ENCODE measurements at regions not wholly inside any gene's neighbourhood (a gene's known extent, or its start where the extent isn't known, plus 50 kb on each side); places are given as distances from the start of the nearest gene placed in this dataset.

DNA sequence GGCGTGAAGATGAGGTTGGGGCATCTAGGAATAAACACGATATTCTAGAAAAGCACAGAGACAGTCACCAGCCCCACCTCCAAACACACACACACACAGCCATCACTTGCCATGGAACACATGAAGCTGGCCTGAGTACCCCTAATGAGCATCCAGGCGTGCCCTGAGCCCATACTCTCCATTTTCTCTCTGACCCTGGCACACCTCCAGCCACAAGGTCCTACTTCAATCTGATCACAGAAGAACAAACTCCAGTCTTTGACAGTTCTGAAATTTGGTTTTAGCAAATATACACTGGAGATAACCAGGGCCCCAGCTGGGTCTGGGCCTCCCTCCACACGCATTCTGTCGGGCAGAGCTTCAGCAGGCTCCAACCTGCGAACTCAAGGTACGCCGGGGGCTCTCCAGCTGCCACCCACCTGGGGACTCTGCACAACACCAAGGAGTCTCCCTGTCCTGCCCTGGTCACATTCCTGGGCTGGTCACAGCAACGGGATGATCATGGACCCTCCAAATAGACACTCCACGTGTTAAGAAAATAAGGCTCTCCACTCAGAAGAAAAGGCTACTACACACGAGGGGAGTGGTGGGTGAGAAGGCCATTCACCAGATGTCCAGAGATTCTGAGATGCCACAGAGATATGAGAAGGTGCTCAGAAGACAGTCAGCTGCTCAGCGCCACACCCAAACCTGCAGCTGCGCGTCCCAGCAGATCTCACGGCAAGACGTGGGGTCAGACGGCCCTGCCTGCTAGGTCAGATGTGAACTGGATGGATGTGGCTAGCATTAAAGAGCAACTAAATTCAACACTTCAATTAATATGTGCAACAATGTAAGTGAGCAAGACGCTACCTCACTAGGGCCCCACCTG is 57.0 kb upstream of the PNMA1 start:
- TF ChIP-seq, protein P1, sequence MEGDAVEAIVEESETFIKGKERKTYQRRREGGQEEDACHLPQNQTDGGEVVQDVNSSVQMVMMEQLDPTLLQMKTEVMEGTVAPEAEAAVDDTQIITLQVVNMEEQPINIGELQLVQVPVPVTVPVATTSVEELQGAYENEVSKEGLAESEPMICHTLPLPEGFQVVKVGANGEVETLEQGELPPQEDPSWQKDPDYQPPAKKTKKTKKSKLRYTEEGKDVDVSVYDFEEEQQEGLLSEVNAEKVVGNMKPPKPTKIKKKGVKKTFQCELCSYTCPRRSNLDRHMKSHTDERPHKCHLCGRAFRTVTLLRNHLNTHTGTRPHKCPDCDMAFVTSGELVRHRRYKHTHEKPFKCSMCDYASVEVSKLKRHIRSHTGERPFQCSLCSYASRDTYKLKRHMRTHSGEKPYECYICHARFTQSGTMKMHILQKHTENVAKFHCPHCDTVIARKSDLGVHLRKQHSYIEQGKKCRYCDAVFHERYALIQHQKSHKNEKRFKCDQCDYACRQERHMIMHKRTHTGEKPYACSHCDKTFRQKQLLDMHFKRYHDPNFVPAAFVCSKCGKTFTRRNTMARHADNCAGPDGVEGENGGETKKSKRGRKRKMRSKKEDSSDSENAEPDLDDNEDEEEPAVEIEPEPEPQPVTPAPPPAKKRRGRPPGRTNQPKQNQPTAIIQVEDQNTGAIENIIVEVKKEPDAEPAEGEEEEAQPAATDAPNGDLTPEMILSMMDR (IDR thresholded peaks at IDR 0.05; ENCODE audit: low read length), result no peak
- TF ChIP-seq EZH2 (IDR thresholded peaks at IDR 0.05; ENCODE audit: borderline replicate concordance, low read length), result no peak

All from OCI-LY1 (cell line).